NT2/D1 (cell line): ENCODE measurements at regions not wholly inside any gene's neighbourhood (a gene's known extent, or its start where the extent isn't known, plus 50 kb on each side); places are given as distances from the start of the nearest gene placed in this dataset.

ENCODE experiments used
- SUZ12 ChIP-seq: IDR thresholded peaks from 2 replicates; pipeline ENCODE4 v1.6.1; 2011; ENCODE audit not compliant: insufficient read length, insufficient read depth; ENCODE audit errors: extremely low read depth
- YY1 ChIP-seq: IDR thresholded peaks from 2 replicates; pipeline ENCODE4 v1.6.1; 2011; ENCODE audit not compliant: insufficient read length, insufficient read depth
- ZNF274 ChIP-seq: IDR thresholded peaks from 2 replicates; pipeline ENCODE4 v1.6.1; 2011; ENCODE audit warnings: mild to moderate bottlenecking, low read depth, low read length

GRCh38 chrX:784829-785228 lies 154.2 kb downstream of the SHOX start:
- TF ChIP-seq SUZ12, result no peak
- TF ChIP-seq YY1, result no peak
- TF ChIP-seq ZNF274, result no peak
